MM.1S (cell line): ENCODE measurements at regions not wholly inside any gene's neighbourhood (a gene's known extent, or its start where the extent isn't known, plus 50 kb on each side); places are given as distances from the start of the nearest gene placed in this dataset.

Experiments
- DNase-seq: peaks from one replicate; pipeline ENCODE4 v3.0.0-alpha.2; 2015
- H2AFZ ChIP-seq: fragments of 300-600 bp; sonication (generic); 2 replicates; pipeline ENCODE4 v1.6.0; 2016; ENCODE audit warnings: antibody characterized with exemption, low read length
- H3F3A ChIP-seq: fragments of 300-600 bp; sonication (generic); 2 replicates; pipeline ENCODE4 v1.6.1; 2016; ENCODE audit warnings: mild to moderate bottlenecking, antibody characterized with exemption, low read length, moderate library complexity, mixed read lengths; ENCODE audit not compliant: insufficient read depth
- H3K27ac ChIP-seq: fragments of 300-600 bp; sonication (generic); 2 replicates; pipeline ENCODE4 v1.5.1; 2016; ENCODE audit warnings: mild to moderate bottlenecking, low read length
- H3K27me3 ChIP-seq: fragments of 300-600 bp; sonication (generic); replicated peaks from 2 replicates; pipeline ENCODE4 v1.6.0; 2016; ENCODE audit warnings: low read length; ENCODE audit not compliant: insufficient read depth
- H3K36me3 ChIP-seq: fragments of 300-600 bp; sonication (generic); replicated peaks from 2 replicates; pipeline ENCODE4 v1.6.1; 2016; ENCODE audit warnings: mild to moderate bottlenecking, low read length, mixed read lengths; ENCODE audit not compliant: insufficient read depth
- H3K4me1 ChIP-seq: fragments of 300-600 bp; sonication (generic); 2 replicates; pipeline ENCODE4 v1.6.1; 2016; ENCODE audit warnings: low read length, mixed read lengths
- H3K4me2 ChIP-seq: fragments of 300-600 bp; sonication (generic); 2 replicates; pipeline ENCODE4 v1.6.0; 2016; ENCODE audit warnings: low read depth, low read length
- H3K4me3 ChIP-seq: fragments of 300-600 bp; sonication (generic); 2 replicates; pipeline ENCODE4 v1.5.1; 2016; ENCODE audit warnings: low read length, mixed read lengths
- H3K79me2 ChIP-seq: fragments of 300-600 bp; sonication (generic); 2 replicates; pipeline ENCODE4 v1.6.1; 2016; ENCODE audit warnings: mixed run types, low read length, mixed read lengths
- H3K9ac ChIP-seq: fragments of 300-600 bp; sonication (generic); 2 replicates; pipeline ENCODE4 v1.6.1; 2016; ENCODE audit warnings: low read length, mixed read lengths
- H3K9me2 ChIP-seq: fragments of 300-600 bp; sonication (generic); replicated peaks from 2 replicates; pipeline ENCODE4 v1.6.1; 2016; ENCODE audit warnings: mild to moderate bottlenecking, low read length, mixed read lengths; ENCODE audit not compliant: insufficient read depth
- H3K9me3 ChIP-seq: fragments of 300-600 bp; sonication (generic); replicated peaks from 2 replicates; pipeline ENCODE4 v1.6.1; 2016; ENCODE audit warnings: mild to moderate bottlenecking, low read length, mixed read lengths; ENCODE audit not compliant: insufficient read depth
- H4K20me1 ChIP-seq: fragments of 300-600 bp; sonication (generic); 2 replicates; pipeline ENCODE4 v1.6.1; 2016; ENCODE audit warnings: mild to moderate bottlenecking, low read length, moderate library complexity, mixed read lengths; ENCODE audit not compliant: insufficient read depth
- CTCF ChIP-seq: fragments of 300-600 bp; sonication (generic); IDR thresholded peaks from 2 replicates; pipeline ENCODE4 v1.5.1; 2016; ENCODE audit warnings: antibody characterized with exemption, low read length, mixed read lengths
- EZH2 ChIP-seq: fragments of 300-600 bp; sonication (generic); optimal IDR thresholded peaks from 2 replicates; pipeline ENCODE3; 2017; ENCODE audit warnings: low read depth, mild to moderate bottlenecking, antibody characterized with exemption, low read length, mixed read lengths
- EZH2phosphoT487 ChIP-seq: fragments of 300-600 bp; sonication (generic); IDR thresholded peaks from 2 replicates; pipeline ENCODE4 v1.6.1; 2018; ENCODE audit warnings: antibody characterized with exemption, low read length

GRCh38 chr16:85428168-85428898, 184.8 kb upstream of the GSE1 start:
- Histone ChIP-seq H3K27ac (no peak overlapping the region), H3K79me2 (no peaks in the 10 kb centered on the region), H3K9me3 (no peaks in the 10 kb centered on the region), H3K27me3 (peaks cover 87% of the 10 kb centered on the region), H4K20me1 (no peaks in the 10 kb centered on the region), H3F3A (no peaks in the 10 kb centered on the region), H3K4me1 (no peaks in the 10 kb centered on the region), H3K36me3 (no peaks in the 10 kb centered on the region), H2AFZ (no peak overlapping the region), H3K4me2 (no peak overlapping the region), H3K9me2 (no peaks in the 10 kb centered on the region), H3K9ac (no peak overlapping the region), H3K4me3 (no peak overlapping the region)
- TF ChIP-seq EZH2phosphoT487: no peak
- TF ChIP-seq CTCF: peak; percentile 25; the same call in 1 of the 2 replicates
- TF ChIP-seq EZH2: no peak
- DNase-seq: peak; percentile 24

- no peaks in the 10 kb centered on the region for H4K20me1 ChIP-seq
- DNase-seq: no peak
Measured at GRCh38 chr16:85428899-85429775, 184.0 kb upstream of the GSE1 start.

More at GRCh38 chr16:85428899-85429775, 184.0 kb upstream of the GSE1 start:
- Histone ChIP-seq H3K4me3 (no peak overlapping the region), H3K9ac (no peak overlapping the region), H3K4me2 (no peak overlapping the region), H2AFZ (no peak overlapping the region), H3K4me1 (no peaks in the 10 kb centered on the region), H3K9me3 (no peaks in the 10 kb centered on the region), H3K27me3 (peaks cover 87% of the 10 kb centered on the region), H3F3A (no peaks in the 10 kb centered on the region), H3K79me2 (no peaks in the 10 kb centered on the region), H3K36me3 (no peaks in the 10 kb centered on the region), H3K27ac (no peak overlapping the region), H3K9me2 (no peaks in the 10 kb centered on the region)
- TF ChIP-seq EZH2phosphoT487 (no peak), CTCF (no peak), EZH2 (no peak)
